ENCODE measurements at regions not wholly inside any gene's neighbourhood (a gene's known extent, or its start where the extent isn't known, plus 50 kb on each side); places are given as distances from the start of the nearest gene placed in this dataset.

DNA sequence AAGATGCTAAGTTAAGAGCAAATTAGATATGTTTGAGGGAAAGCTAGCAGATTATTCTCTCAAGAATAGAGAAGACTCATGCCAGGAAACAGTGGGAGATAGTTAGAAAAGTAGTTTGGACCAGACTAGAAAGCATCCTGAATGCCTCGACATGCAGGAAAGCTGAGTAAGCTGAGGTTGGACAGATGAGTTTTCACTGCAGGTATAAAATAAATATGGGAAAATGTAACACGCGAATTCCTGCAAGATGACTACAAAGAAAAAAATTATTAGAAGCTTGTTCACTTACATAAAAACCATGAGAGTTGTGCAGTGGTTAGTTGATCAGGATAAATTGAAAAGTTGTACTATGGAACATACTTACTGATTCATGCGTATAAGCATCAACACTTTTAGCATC, 484.2 kb upstream of the MANEA start:
- TF ChIP-seq, protein P1, sequence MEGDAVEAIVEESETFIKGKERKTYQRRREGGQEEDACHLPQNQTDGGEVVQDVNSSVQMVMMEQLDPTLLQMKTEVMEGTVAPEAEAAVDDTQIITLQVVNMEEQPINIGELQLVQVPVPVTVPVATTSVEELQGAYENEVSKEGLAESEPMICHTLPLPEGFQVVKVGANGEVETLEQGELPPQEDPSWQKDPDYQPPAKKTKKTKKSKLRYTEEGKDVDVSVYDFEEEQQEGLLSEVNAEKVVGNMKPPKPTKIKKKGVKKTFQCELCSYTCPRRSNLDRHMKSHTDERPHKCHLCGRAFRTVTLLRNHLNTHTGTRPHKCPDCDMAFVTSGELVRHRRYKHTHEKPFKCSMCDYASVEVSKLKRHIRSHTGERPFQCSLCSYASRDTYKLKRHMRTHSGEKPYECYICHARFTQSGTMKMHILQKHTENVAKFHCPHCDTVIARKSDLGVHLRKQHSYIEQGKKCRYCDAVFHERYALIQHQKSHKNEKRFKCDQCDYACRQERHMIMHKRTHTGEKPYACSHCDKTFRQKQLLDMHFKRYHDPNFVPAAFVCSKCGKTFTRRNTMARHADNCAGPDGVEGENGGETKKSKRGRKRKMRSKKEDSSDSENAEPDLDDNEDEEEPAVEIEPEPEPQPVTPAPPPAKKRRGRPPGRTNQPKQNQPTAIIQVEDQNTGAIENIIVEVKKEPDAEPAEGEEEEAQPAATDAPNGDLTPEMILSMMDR (conservative IDR thresholded peaks at IDR 0.05; ENCODE audit: low read depth, low read length) = no peak
- TF ChIP-seq SMC3 (IDR thresholded peaks at IDR 0.05; ENCODE audit: low read depth, low read length) (no peak), MAFK (IDR thresholded peaks at IDR 0.05; ENCODE audit: low read depth, low read length) (no peak), RFX5 (IDR thresholded peaks at IDR 0.05; ENCODE audit: low read depth, low read length) (no peak), POLR2A (IDR thresholded peaks at IDR 0.05; ENCODE audit: low read depth, low read length) (no peak), MAZ (IDR thresholded peaks at IDR 0.05; ENCODE audit: borderline replicate concordance, low read depth, low read length) (no peak), RAD21 (IDR thresholded peaks at IDR 0.05; ENCODE audit: low read length) (no peak), NFE2L2 (IDR thresholded peaks at IDR 0.05; ENCODE audit: low read depth, low read length) (no peak), FOS (IDR thresholded peaks at IDR 0.05; ENCODE audit: low read depth, low read length) (no peak), MXI1 (IDR thresholded peaks at IDR 0.05; ENCODE audit: borderline replicate concordance, low read depth, low read length) (no peak)

Data from IMR-90 (cell line).